Astrocyte (in vitro differentiated cells and primary cell): ENCODE measurements at regions not wholly inside any gene's neighbourhood (a gene's known extent, or its start where the extent isn't known, plus 50 kb on each side); places are given as distances from the start of the nearest gene placed in this dataset.
"Not testable (repeated sequence)": the region's sequence is repeated elsewhere in the genome, so short reads cannot be mapped to it uniquely, and the experiment has no call there.

Experiments used
- DNase-seq: peaks from one replicate; pipeline ENCODE4 v3.0.0-alpha.2; 2010; ENCODE audit warnings: low read depth
- FAIRE-seq: peaks from 2 replicates; lab custom pipeline; 2011; peaks lifted over from hg19 to GRCh38; lab: Jason Lieb, UNC
- H2AFZ ChIP-seq: 2 replicates; pipeline ENCODE4 v1.6.0; 2012; ENCODE audit warnings: low read depth, low read length, inconsistent platforms
- H3K27ac ChIP-seq: 2 replicates; pipeline ENCODE4 v1.5.1; 2011; ENCODE audit warnings: low read depth, low read length, inconsistent platforms
- H3K27me3 ChIP-seq: 2 replicates; pipeline ENCODE4 v1.6.0; 2011; ENCODE audit warnings: low read length, inconsistent platforms; ENCODE audit not compliant: insufficient read depth
- H3K36me3 ChIP-seq: 2 replicates; pipeline ENCODE4 v1.5.1; 2011; ENCODE audit warnings: low read length, inconsistent platforms; ENCODE audit not compliant: insufficient read depth
- H3K4me1 ChIP-seq: 2 replicates; pipeline ENCODE4 v1.5.1; 2011; ENCODE audit warnings: low read length, inconsistent platforms; ENCODE audit not compliant: insufficient read depth
- H3K4me2 ChIP-seq: 2 replicates; pipeline ENCODE4 v1.6.0; 2012; ENCODE audit warnings: low read length, inconsistent platforms
- H3K4me3 ChIP-seq: 2 replicates; pipeline ENCODE4 v1.5.1; 2011; ENCODE audit warnings: low read depth, mild to moderate bottlenecking, low read length, inconsistent platforms; ENCODE audit not compliant: insufficient read depth
- H3K79me2 ChIP-seq: 2 replicates; pipeline ENCODE4 v1.6.0; 2012; ENCODE audit warnings: mild to moderate bottlenecking, low read length, inconsistent platforms; ENCODE audit not compliant: insufficient read depth
- H3K9ac ChIP-seq: 2 replicates; pipeline ENCODE4 v1.6.0; 2012; ENCODE audit warnings: mild to moderate bottlenecking, low read length, inconsistent platforms
- H3K9me3 ChIP-seq: 2 replicates; pipeline ENCODE4 v1.5.1; 2012; ENCODE audit warnings: low read depth, mild to moderate bottlenecking, low read length, inconsistent platforms; ENCODE audit not compliant: insufficient read depth
- H4K20me1 ChIP-seq: 2 replicates; pipeline ENCODE4 v1.6.0; 2012; ENCODE audit warnings: low read length, inconsistent platforms; ENCODE audit not compliant: insufficient read depth
- H3K27ac Mint-ChIP-seq: one replicate; pipeline ENCODE4 v1.8.0; 2021; ENCODE audit warnings: mild to moderate bottlenecking, mixed read lengths; ENCODE audit not compliant: unreplicated experiment
- H3K27me3 Mint-ChIP-seq: one replicate; pipeline ENCODE4 v1.8.0; 2021; ENCODE audit warnings: low read depth, mixed read lengths; ENCODE audit not compliant: unreplicated experiment
- H3K36me3 Mint-ChIP-seq: one replicate; pipeline ENCODE4 v1.8.0; 2021; ENCODE audit warnings: low read depth, mixed read lengths; ENCODE audit not compliant: unreplicated experiment
- H3K4me1 Mint-ChIP-seq: one replicate; pipeline ENCODE4 v1.8.0; 2021; ENCODE audit warnings: low read depth, mixed read lengths; ENCODE audit not compliant: unreplicated experiment
- H3K4me3 Mint-ChIP-seq: one replicate; pipeline ENCODE4 v1.8.0; 2021; ENCODE audit warnings: mild to moderate bottlenecking, moderate library complexity, mixed read lengths; ENCODE audit not compliant: unreplicated experiment
- H3K9me3 Mint-ChIP-seq: one replicate; pipeline ENCODE4 v1.8.0; 2021; ENCODE audit warnings: mild to moderate bottlenecking, mixed read lengths; ENCODE audit not compliant: unreplicated experiment
- EZH2 ChIP-seq: IDR thresholded peaks from 2 replicates; pipeline ENCODE4 v1.6.1; 2012; ENCODE audit warnings: mild to moderate bottlenecking, low read length, inconsistent platforms; ENCODE audit not compliant: insufficient read depth
- TF ChIP-seq, protein P1 (sequence below): IDR thresholded peaks from 2 replicates; pipeline ENCODE4 v1.5.1; 2011; ENCODE audit warnings: low read depth, mild to moderate bottlenecking, inconsistent platforms, low read length, moderate library complexity; ENCODE audit not compliant: insufficient read depth

DNA sequence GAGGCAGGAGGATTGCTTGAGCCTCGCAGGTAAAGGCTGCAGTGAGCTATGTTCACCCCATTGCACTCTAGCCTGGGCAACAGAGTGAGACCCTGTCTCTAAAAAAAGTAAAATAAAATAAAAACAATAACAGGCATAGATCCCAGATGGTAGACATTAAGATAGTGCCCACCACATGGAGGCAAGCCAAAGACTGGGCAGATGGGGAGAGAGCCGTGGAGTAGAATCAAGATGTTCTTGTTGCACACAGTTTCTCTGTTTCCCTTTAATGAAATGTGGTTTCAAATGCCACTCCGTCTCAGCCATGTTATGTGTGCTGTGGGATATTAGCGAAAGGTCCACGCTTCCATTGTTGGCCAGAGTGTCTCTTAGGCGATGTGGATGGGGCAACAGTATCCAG, 63.8 kb upstream of the TBL1X start:
- Histone ChIP-seq H2AFZ (no peak overlapping the region), H3K9me3 (no peaks in the 10 kb centered on the region), H3K4me3 (no peak overlapping the region), H3K79me2 (no peaks in the 10 kb centered on the region), H3K9ac (no peak overlapping the region), H3K4me2 (no peak overlapping the region), H4K20me1 (no peaks in the 10 kb centered on the region), H3K36me3 (no peaks in the 10 kb centered on the region), H3K27me3 (no peaks in the 10 kb centered on the region), H3K4me1 (no peaks in the 10 kb centered on the region), H3K27ac (no peak overlapping the region)
- H3K4me3 Mint-ChIP-seq: no peak overlapping the region
- H3K9me3 Mint-ChIP-seq: no peaks in the 10 kb centered on the region
- FAIRE-seq (no peak), DNase-seq (no peak)
- peaks cover 4% of the 10 kb centered on the region for H3K27me3 Mint-ChIP-seq
- TF ChIP-seq EZH2: no peak
- TF ChIP-seq, protein P1, sequence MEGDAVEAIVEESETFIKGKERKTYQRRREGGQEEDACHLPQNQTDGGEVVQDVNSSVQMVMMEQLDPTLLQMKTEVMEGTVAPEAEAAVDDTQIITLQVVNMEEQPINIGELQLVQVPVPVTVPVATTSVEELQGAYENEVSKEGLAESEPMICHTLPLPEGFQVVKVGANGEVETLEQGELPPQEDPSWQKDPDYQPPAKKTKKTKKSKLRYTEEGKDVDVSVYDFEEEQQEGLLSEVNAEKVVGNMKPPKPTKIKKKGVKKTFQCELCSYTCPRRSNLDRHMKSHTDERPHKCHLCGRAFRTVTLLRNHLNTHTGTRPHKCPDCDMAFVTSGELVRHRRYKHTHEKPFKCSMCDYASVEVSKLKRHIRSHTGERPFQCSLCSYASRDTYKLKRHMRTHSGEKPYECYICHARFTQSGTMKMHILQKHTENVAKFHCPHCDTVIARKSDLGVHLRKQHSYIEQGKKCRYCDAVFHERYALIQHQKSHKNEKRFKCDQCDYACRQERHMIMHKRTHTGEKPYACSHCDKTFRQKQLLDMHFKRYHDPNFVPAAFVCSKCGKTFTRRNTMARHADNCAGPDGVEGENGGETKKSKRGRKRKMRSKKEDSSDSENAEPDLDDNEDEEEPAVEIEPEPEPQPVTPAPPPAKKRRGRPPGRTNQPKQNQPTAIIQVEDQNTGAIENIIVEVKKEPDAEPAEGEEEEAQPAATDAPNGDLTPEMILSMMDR: no peak
- H3K27ac Mint-ChIP-seq: no peak overlapping the region
- H3K4me1 Mint-ChIP-seq: peaks cover 6% of the 10 kb centered on the region
- H3K36me3 Mint-ChIP-seq: no peaks in the 10 kb centered on the region

DNA sequence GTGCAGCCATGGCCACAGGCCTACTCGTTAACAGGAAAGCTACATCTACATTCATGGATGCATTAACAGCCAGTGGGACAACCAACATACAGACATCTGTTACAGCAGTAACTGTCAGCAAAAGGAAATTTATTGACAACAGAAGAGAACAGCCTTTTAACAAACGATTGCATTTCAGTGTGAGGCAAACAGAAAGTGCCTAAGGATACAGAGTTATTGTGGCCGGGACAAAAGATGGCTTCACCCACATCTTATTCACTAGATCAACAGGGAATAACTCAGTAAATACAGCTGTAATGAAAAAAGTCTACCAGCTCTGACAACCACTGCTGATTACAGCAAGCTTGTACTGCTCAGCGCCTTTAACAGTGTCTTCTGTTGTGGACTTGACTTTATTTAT, 61.5 kb upstream of the TBL1X start:
- H3K4me3 Mint-ChIP-seq: no peak overlapping the region
- no peak overlapping the region for H3K27ac ChIP-seq
- no peaks in the 10 kb centered on the region for H3K36me3 Mint-ChIP-seq
- H3K4me1 ChIP-seq: no peaks in the 10 kb centered on the region
- H3K4me1 Mint-ChIP-seq: peaks cover 3% of the 10 kb centered on the region
- no peaks in the 10 kb centered on the region for H4K20me1 ChIP-seq
- no peak overlapping the region for H2AFZ ChIP-seq
- no peak for TF ChIP-seq EZH2
- TF ChIP-seq, protein P1: no peak
- FAIRE-seq: no peak
- H3K4me3 ChIP-seq: no peak overlapping the region
- no peak for DNase-seq
- no peaks in the 10 kb centered on the region for H3K9me3 ChIP-seq
- H3K36me3 ChIP-seq: no peaks in the 10 kb centered on the region
- H3K4me2 ChIP-seq: no peak overlapping the region
- peaks cover 4% of the 10 kb centered on the region for H3K27me3 Mint-ChIP-seq
- no peaks in the 10 kb centered on the region for H3K79me2 ChIP-seq
- H3K9ac ChIP-seq: no peak overlapping the region
- H3K27me3 ChIP-seq: no peaks in the 10 kb centered on the region
- no peaks in the 10 kb centered on the region for H3K9me3 Mint-ChIP-seq
- no peak overlapping the region for H3K27ac Mint-ChIP-seq

GRCh38 chrX:9405635-9406034, 59.2 kb upstream of the TBL1X start:
- H3K36me3 ChIP-seq, H3K27me3 ChIP-seq, H3K4me3 ChIP-seq, H3K9me3 Mint-ChIP-seq, H3K9me3 ChIP-seq, H3K9ac ChIP-seq, H3K4me1 Mint-ChIP-seq, H3K79me2 ChIP-seq, H4K20me1 ChIP-seq, H2AFZ ChIP-seq, H3K4me2 ChIP-seq, H3K27ac Mint-ChIP-seq, H3K36me3 Mint-ChIP-seq, H3K27me3 Mint-ChIP-seq, H3K4me1 ChIP-seq, H3K4me3 Mint-ChIP-seq, H3K27ac ChIP-seq: not testable (repeated sequence)
- FAIRE-seq (peak; percentile 97), DNase-seq (peak; percentile 30)

- H3K27ac Mint-ChIP-seq, H3K36me3 Mint-ChIP-seq, H3K9me3 Mint-ChIP-seq, H3K27me3 Mint-ChIP-seq, H2AFZ ChIP-seq, H3K79me2 ChIP-seq, H3K4me3 ChIP-seq, H3K4me3 Mint-ChIP-seq, H3K36me3 ChIP-seq, H3K27ac ChIP-seq, FAIRE-seq, H3K4me1 ChIP-seq, DNase-seq, H3K9me3 ChIP-seq, H3K4me1 Mint-ChIP-seq, H3K4me2 ChIP-seq, H3K9ac ChIP-seq, H4K20me1 ChIP-seq, H3K27me3 ChIP-seq: not testable (repeated sequence)
These were observed 54.0 kb upstream of the TBL1X start for GRCh38 chrX:9410889-9411288.

DNA sequence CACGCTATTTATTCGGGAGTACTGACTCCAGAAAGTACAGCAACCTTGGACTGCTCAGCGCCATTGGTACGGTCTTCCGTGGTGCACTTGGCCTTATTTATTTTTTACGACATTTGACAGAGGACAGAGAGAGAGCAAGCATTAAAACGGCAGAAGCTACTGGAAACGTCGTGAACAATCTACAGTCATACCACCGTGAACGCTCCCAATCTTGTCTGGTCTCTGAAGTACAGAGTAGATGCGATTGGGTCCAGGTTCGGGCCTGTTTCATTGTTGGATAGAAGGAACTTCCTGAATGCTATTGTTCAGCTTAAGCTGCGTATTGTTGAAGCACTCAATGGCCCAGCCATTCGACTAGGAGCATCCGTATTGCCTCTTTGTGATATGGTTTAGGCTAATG, 53.2 kb upstream of the TBL1X start:
- H2AFZ ChIP-seq, H3K4me1 ChIP-seq, H3K36me3 ChIP-seq, H3K36me3 Mint-ChIP-seq, H3K27ac ChIP-seq, H3K4me2 ChIP-seq, H3K9ac ChIP-seq, H4K20me1 ChIP-seq, H3K4me3 Mint-ChIP-seq, H3K79me2 ChIP-seq, H3K4me3 ChIP-seq, DNase-seq, FAIRE-seq, H3K27me3 Mint-ChIP-seq, H3K4me1 Mint-ChIP-seq, H3K9me3 Mint-ChIP-seq, H3K27me3 ChIP-seq, H3K27ac Mint-ChIP-seq, H3K9me3 ChIP-seq: not testable (repeated sequence)
